ENCODE measurements at regions not wholly inside any gene's neighbourhood (a gene's known extent, or its start where the extent isn't known, plus 50 kb on each side); places are given as distances from the start of the nearest gene placed in this dataset.

- DNase-seq (ENCODE audit: low read depth in 2 of 2): no peak
Measured at GRCh38 chr5:87951661-87952060, 317.0 kb downstream of the TMEM161B start.

GRCh38 chr5:87949676-87950631 is 318.7 kb downstream of the TMEM161B start:
- DNase-seq (ENCODE audit: low read depth in 2 of 2): peak in 1 of 2 donors; percentile 2

- DNase-seq (ENCODE audit: low read depth in 2 of 2): no peak
Measured at GRCh38 chr5:87948486-87948885, 320.2 kb downstream of the TMEM161B start.

- DNase-seq (ENCODE audit: low read depth in 2 of 2): no peak
Measured at GRCh38 chr5:87946271-87946670, 322.4 kb downstream of the TMEM161B start.

GRCh38 chr5:87945286-87945650 is 323.4 kb downstream of the TMEM161B start:
- DNase-seq (ENCODE audit: low read depth in 2 of 2): no peak

GRCh38 chr5:87944553-87945285 is 323.9 kb downstream of the TMEM161B start:
- DNase-seq (ENCODE audit: low read depth in 2 of 2): peak in 1 of 2 donors; percentile 74

- no peak for DNase-seq (ENCODE audit: low read depth in 2 of 2)
Measured at GRCh38 chr5:87940775-87941174, 327.9 kb downstream of the TMEM161B start.

- DNase-seq (ENCODE audit: low read depth in 2 of 2): no peak
Measured at GRCh38 chr5:87936667-87937066, 332.0 kb downstream of the TMEM161B start.

GRCh38 chr5:87924436-87924835 is 344.2 kb downstream of the TMEM161B start:
- DNase-seq (ENCODE audit: low read depth in 2 of 2): no peak

- DNase-seq (ENCODE audit: low read depth in 2 of 2): no peak
Measured at GRCh38 chr5:87916320-87916719, 352.3 kb downstream of the TMEM161B start.

- DNase-seq (ENCODE audit: low read depth in 2 of 2): no peak
Measured at GRCh38 chr5:87912419-87912818, 356.2 kb downstream of the TMEM161B start.

GRCh38 chr5:87909382-87909781 is 359.3 kb downstream of the TMEM161B start:
- DNase-seq (ENCODE audit: low read depth in 2 of 2): no peak

- no peak for DNase-seq (ENCODE audit: low read depth in 2 of 2)
Measured at GRCh38 chr5:87906962-87907361, 361.7 kb downstream of the TMEM161B start.

GRCh38 chr5:87900419-87900818 is 368.2 kb downstream of the TMEM161B start:
- no peak for DNase-seq (ENCODE audit: low read depth in 2 of 2)

- peak in 1 of 2 donors; percentile 0 for DNase-seq (ENCODE audit: low read depth in 2 of 2)
Measured at GRCh38 chr5:87899721-87900131, 368.9 kb downstream of the TMEM161B start.

- DNase-seq (ENCODE audit: low read depth in 2 of 2): peak; percentile 0 to 1
Measured at GRCh38 chr5:87899208-87899661, 369.4 kb downstream of the TMEM161B start.

GRCh38 chr5:87898574-87898973 is 370.1 kb downstream of the TMEM161B start:
- DNase-seq (ENCODE audit: low read depth in 2 of 2): no peak

- no peak for DNase-seq (ENCODE audit: low read depth in 2 of 2)
Measured at GRCh38 chr5:87888139-87888538, 380.5 kb downstream of the TMEM161B start.

GRCh38 chr5:87887247-87887646 is 381.4 kb downstream of the TMEM161B start:
- no peak for DNase-seq (ENCODE audit: low read depth in 2 of 2)

- DNase-seq (ENCODE audit: low read depth in 2 of 2): no peak
Measured at GRCh38 chr5:87886164-87886563, 382.5 kb downstream of the TMEM161B start.

- DNase-seq (ENCODE audit: low read depth in 2 of 2): no peak
Measured at GRCh38 chr5:87885758-87886157, 382.9 kb downstream of the TMEM161B start.

- no peak for DNase-seq (ENCODE audit: low read depth in 2 of 2)
Measured at GRCh38 chr5:87877495-87877894, 391.1 kb downstream of the TMEM161B start.
